ENCODE measurements at regions not wholly inside any gene's neighbourhood (a gene's known extent, or its start where the extent isn't known, plus 50 kb on each side); places are given as distances from the start of the nearest gene placed in this dataset.

DNA sequence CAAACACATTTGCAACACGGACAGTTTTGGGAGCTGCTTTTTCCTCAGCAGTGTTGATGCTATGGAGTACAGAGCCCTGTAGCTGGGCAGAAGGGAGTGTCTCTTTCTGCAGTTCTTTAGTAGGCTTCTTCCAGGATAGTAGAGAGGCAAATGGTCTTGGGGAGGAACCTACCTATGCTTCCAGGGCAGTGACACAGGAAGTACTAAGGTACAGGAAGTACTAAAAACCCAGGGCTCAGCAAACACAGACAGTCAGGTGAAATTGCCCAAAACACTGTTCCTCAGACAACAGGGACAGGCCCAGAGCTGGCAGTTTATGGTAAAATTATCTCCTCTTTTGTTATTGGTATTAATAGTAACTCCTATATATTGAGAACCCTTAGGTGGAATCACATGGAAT is 217.6 kb downstream of the TTC8 start:
- no peak for TF ChIP-seq POLR2A (IDR thresholded peaks at IDR 0.05; ENCODE audit: low read length)
- TF ChIP-seq GATA1 (IDR thresholded peaks at IDR 0.05; ENCODE audit: low read depth, low read length), result no peak

Measured in erythroblast (primary cell).